ENCODE measurements at regions not wholly inside any gene's neighbourhood (a gene's known extent, or its start where the extent isn't known, plus 50 kb on each side); places are given as distances from the start of the nearest gene placed in this dataset.

DNA sequence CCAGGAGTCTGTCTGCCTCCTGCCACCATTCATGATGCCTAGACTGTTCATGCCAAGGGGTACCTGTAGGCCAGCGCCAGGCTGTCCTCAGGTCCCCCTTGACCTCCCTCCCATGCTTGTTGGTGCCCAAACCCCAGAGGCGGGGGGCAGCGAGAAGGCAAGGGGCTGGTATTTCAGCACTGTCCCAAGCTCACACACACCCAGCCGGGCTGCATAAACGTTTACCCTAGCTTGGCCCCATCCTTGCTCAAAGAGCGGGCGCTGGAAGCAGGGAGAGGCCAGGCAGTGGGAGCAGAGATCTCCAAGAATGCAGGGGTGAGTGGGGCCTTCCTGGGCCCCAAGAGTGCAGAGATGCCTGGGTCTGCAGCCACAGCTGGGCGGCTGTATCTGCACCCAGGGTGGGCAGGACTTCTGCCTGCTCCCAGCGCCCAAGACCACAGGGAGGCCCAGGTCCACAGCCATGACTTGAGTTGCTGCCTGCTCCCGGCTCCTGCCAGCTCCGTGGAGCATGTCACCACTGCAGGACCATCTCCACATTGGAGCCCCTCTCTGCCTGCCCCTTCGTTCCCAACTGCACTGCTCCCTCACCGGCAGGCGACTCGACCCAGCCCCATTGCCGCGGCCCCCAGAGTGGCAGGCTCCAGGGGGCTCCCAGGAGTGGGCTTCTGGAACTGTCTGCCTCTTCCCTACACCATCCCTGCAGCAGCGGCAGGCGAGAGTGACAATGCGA lies 616.6 kb downstream of the METTL4 start:
- in situ Hi-C loops (cut with HindIII; ENCODE audit: low pct_unique_long_range_greater_than_20kb, low sequenced_read_pairs): no loop called here
- DNase-seq (ENCODE audit: low read depth in 1 of 2, low spot score in 1 of 2): no peak
- no peak for TF ChIP-seq JUND (IDR thresholded peaks at IDR 0.05; ENCODE audit: low read depth)

DNA sequence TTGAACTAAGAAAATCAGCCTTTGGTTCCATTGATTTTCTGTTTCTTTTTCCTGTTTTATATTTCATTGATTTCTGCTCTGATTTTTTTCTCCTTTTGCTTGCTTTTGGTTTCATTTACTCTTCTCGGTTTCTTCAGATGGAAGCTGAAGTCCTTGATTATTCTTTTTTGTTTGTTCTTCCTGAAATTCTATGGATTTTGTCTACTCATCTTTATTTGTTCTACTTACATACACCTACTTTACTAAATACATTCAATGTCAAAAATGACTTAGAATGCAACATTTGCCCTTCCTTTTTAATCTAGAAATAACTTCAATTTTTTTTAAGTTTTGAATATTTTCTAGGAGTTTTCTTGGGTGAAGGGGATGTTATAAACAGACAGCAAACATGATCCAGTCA lies 612.5 kb downstream of the METTL4 start:
- no peak for DNase-seq (ENCODE audit: low read depth in 1 of 2, low spot score in 1 of 2)
- in situ Hi-C loops (cut with HindIII; ENCODE audit: low pct_unique_long_range_greater_than_20kb, low sequenced_read_pairs): no loop called here
- TF ChIP-seq JUND (IDR thresholded peaks at IDR 0.05; ENCODE audit: low read depth): no peak

DNA sequence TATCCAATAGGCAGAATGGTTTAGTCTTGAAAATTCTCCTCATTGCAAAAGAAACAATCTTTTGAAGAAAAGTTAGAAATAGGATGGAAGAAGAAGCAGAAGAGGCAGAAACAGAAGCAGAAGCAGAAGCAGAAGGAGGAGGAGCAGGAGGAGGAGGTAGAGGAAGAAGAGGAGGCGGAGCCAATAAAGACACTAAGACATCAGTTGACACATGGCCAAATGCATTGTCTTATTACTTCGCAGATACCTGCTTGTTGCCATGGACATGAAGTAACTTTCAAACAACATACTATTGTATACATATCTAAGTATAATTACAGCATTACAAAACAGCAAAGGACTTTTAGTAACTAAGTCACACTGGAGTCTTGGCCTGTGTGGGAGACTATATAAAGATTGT lies 606.3 kb downstream of the METTL4 start:
- no peak for TF ChIP-seq JUND (IDR thresholded peaks at IDR 0.05; ENCODE audit: low read depth)
- DNase-seq (ENCODE audit: low read depth in 1 of 2, low spot score in 1 of 2): no peak
- in situ Hi-C loops (cut with HindIII; ENCODE audit: low pct_unique_long_range_greater_than_20kb, low sequenced_read_pairs): no loop called here

DNA sequence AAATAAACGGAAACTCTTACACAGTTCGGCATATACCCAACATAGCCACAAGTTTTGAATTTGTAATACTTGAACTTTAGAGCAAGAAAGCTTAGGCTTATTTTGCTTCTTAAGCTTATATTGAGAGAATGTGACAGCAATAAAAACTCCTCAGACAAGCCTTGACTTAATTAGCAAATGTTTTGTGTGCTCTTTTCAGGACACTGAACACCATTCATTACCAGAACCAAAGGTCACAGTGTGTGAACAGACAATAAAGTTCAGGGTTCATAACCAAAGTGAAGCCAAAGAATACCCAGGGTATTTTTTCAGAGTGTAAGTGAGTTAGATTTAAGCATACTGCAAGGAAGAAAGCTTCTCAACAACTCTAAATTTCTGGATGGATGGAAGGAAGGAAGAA lies 605.8 kb downstream of the METTL4 start:
- in situ Hi-C loops (cut with HindIII; ENCODE audit: low pct_unique_long_range_greater_than_20kb, low sequenced_read_pairs): no loop called here
- no peak for DNase-seq (ENCODE audit: low read depth in 1 of 2, low spot score in 1 of 2)
- no peak for TF ChIP-seq JUND (IDR thresholded peaks at IDR 0.05; ENCODE audit: low read depth)

DNA sequence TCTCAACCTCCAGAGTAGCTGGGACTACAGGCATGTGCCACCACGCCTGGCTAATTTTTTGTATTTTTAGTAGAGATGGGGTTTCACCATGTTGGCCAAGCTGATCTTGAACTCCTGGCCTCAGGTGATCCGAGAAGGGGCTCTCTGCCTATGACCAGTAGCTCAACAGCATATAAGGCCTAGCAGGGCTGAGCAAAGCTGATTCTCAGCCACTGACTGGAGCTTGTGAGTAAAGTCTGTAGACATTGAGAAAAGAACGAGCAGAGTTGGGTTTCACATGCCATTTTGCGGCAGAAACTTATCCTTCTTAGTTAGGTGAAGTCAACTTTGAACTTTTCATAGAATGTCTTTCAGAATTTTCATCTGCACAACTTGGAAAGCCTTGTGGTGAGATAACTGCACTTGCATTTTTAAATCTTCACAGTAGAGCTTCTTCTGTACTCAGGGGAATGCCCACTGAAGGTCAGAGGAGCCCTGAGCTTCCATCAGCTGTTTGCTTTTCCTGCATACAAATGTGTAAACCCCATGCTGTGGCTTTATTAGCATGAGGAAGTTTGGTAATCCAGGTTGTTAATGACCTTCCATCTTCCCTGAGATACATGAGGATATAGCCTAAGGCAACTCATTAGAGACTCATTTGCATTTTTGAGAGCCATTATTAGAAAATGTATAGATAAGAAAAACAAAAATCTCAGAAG lies 602.4 kb downstream of the METTL4 start:
- in situ Hi-C loops (cut with HindIII; ENCODE audit: low pct_unique_long_range_greater_than_20kb, low sequenced_read_pairs): no loop called here
- no peak for TF ChIP-seq JUND (IDR thresholded peaks at IDR 0.05; ENCODE audit: low read depth)
- DNase-seq (ENCODE audit: low read depth in 1 of 2, low spot score in 1 of 2): no peak

DNA sequence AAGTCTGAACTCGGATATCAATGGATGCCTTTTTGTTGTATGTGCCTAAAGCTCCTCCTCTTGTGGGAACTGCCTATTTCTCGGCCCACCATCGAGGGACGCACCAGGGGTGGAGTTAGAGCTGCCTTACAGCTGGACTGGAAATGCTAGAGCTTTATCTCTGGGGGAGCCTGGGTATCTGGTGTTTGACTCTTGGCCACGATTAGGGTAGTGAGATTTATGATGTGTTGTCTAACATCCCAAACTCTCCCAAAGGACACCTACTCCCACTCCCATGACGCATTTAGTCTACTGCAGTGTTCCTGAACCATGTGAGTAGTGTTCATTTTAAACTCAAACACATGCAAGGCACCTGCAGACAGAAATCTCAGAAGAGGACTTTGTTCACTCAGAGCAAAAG lies 594.8 kb downstream of the METTL4 start:
- DNase-seq (ENCODE audit: low read depth in 1 of 2, low spot score in 1 of 2): no peak
- TF ChIP-seq JUND (IDR thresholded peaks at IDR 0.05; ENCODE audit: low read depth): no peak
- in situ Hi-C loops (cut with HindIII; ENCODE audit: low pct_unique_long_range_greater_than_20kb, low sequenced_read_pairs): no loop called here

DNA sequence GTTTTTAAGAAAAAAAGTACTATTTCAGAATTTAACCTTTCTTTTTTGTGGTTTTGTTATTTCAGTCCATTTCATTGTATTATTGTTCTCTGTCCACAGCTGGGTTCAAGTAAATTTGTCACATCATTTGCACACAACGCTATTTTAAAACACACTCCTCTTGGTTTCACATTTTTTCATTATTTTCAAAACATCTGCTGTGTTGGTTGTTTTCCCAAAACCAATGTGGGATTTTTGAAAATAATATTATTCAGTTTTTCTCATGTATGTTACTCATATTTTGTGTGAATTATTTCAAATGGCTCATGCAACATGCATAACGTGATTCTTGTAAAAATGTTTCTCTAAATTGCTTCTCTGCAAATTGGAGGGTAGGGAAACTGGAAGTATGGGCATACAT lies 589.2 kb downstream of the METTL4 start:
- DNase-seq (ENCODE audit: low read depth in 1 of 2, low spot score in 1 of 2): no peak
- no peak for TF ChIP-seq JUND (IDR thresholded peaks at IDR 0.05; ENCODE audit: low read depth)

DNA sequence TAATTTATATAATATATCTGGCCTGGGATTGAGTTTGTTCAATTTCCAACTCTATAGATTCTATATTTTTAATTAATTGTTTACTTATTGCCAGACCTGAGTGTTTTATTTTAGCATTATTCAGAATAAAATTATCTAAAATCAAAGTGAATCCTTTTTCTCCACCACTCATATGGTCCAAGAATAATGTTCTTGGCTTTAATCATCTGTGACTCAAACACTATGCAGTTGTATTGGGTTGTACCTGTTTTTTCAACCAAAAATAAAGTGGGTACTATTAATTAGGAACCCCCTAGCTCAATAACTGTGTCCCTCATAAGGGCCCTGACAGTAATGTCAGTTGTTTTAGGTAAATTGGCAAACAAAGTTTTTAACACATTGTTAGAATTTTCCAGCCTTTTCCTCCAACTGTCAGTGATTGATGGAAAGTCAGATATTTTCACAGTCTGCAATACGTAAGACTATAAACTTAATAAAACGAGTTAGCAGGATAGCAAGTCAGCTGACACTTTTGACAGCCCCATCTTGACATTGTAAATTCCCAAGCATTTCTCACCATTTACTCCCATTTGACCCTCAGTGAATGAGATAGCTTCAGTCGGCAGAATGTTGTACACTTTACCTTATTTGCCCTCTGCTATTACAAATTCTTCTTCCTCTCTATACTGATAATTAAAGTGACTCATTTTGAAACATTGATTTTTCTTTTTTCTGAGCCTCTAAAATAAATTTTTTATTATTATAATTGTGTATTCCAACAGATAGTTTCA lies 587.4 kb downstream of the METTL4 start:
- in situ Hi-C loops (cut with HindIII; ENCODE audit: low pct_unique_long_range_greater_than_20kb, low sequenced_read_pairs): no loop called here
- no peak for TF ChIP-seq JUND (IDR thresholded peaks at IDR 0.05; ENCODE audit: low read depth)
- DNase-seq (ENCODE audit: low read depth in 1 of 2, low spot score in 1 of 2): no peak

More for the DNA sequence above, 589.2 kb downstream of the METTL4 start:
- in situ Hi-C loops (cut with HindIII; ENCODE audit: low pct_unique_long_range_greater_than_20kb, low sequenced_read_pairs): no loop called here

DNA sequence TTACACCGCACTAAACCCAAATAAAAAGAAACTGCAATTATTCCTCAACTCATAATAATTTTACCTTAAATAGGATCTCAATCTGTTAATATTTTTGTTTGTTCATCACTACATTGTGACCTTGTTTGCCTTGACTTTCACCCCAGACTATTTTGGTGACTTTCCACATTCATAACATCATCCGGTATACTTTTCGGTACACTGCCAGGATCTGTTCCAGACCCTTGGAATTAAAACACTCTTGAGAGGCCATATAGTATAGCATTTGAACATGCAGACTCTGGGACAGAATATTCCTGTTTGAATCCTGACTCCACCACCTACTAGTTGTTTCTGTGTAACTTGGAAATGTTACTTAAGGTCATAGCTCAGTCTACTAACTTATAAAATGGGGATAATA lies 577.4 kb downstream of the METTL4 start:
- DNase-seq (ENCODE audit: low read depth in 1 of 2, low spot score in 1 of 2): no peak
- in situ Hi-C loops (cut with HindIII; ENCODE audit: low pct_unique_long_range_greater_than_20kb, low sequenced_read_pairs): no loop called here
- no peak for TF ChIP-seq JUND (IDR thresholded peaks at IDR 0.05; ENCODE audit: low read depth)

DNA sequence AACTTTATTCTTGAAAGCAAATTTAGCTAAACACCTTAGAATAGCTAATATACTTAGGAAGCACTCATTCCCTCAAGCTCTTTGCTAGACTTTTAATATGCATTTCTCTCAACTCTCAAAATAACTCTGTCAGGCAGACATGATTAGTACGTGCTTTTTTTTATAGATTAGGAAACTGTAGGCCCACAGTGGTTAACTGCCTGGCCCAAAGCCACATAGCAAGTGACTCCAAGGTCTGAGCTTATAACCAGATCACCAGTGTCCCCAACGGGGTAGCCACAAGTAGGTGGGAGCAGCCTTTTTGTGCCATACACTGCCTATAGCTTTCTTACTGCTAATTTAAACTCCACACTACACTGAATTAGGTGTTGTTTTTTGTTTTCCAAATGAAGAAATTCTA lies 576.8 kb downstream of the METTL4 start:
- DNase-seq (ENCODE audit: low read depth in 1 of 2, low spot score in 1 of 2): no peak
- in situ Hi-C loops (cut with HindIII; ENCODE audit: low pct_unique_long_range_greater_than_20kb, low sequenced_read_pairs): no loop called here
- no peak for TF ChIP-seq JUND (IDR thresholded peaks at IDR 0.05; ENCODE audit: low read depth)

DNA sequence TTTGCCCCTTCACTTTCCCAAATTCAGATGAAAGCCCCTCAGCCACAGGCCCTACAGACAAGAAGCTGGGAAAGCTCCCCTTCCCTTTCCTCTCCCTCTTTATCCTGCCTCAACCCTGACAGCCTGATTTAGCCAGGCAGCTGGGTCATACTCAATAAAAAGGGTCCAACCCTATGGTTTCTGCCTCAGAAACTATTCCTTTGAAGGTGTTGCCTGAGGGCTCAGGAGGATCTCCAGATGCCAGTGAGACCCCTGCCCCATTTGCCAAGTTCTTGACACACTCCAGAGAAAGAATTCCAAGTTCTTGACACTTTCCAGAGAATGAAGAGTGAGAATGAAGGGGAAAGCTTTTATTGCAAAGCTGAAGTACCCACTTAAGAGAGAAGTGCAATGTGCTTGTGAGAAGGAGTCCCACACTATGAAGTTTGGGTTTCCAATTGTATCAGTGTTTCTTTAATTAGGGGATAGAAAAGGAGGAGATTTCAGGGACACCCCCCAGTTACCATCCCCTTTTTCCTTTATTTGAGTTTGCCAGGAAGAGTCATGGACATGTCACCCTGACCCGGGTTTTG lies 576.2 kb downstream of the METTL4 start:
- DNase-seq (ENCODE audit: low read depth in 1 of 2, low spot score in 1 of 2): no peak
- in situ Hi-C loops (cut with HindIII; ENCODE audit: low pct_unique_long_range_greater_than_20kb, low sequenced_read_pairs): no loop called here
- TF ChIP-seq JUND (IDR thresholded peaks at IDR 0.05; ENCODE audit: low read depth): no peak

DNA sequence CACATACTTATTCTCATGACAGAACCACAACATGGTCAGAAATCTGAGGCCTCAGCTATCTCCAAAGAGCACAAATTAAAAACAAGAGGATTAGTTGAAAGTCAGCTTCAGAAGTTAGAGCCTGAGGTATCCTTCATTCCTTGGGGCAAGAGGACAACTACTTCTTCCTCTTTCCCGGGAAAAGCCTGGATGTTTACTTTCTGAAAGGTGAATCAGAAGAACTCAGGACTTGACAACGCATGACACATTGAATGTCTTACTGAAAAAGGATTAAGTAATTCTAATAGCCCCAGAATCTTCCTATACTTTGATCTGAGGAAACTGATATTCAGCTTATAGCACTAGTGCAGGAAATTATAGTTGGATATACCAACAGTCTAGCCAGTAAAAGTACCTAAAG lies 573.2 kb downstream of the METTL4 start:
- DNase-seq (ENCODE audit: low read depth in 1 of 2, low spot score in 1 of 2): no peak
- TF ChIP-seq JUND (IDR thresholded peaks at IDR 0.05; ENCODE audit: low read depth): no peak
- in situ Hi-C loops (cut with HindIII; ENCODE audit: low pct_unique_long_range_greater_than_20kb, low sequenced_read_pairs): no loop called here

DNA sequence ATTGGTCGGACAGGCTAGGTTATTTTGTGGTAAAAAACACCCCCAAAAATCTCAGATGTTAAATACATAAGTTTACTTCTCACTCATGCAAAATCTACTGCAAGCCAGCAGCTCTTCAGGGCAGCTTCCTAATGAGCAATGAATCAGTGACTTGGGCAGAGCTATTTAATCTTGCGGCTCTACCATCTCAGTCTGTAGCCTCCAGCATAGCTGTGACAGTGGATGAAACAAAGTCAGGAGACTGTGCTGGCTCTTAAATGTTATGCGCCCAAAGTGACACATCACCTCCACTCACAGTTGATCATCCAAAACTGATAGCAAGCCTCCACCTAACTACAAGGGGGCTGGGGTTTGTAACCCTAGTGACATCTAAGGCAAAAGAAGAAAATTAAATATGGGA lies 571.9 kb downstream of the METTL4 start:
- TF ChIP-seq JUND (IDR thresholded peaks at IDR 0.05; ENCODE audit: low read depth): no peak
- DNase-seq (ENCODE audit: low read depth in 1 of 2, low spot score in 1 of 2): no peak
- in situ Hi-C loops (cut with HindIII; ENCODE audit: low pct_unique_long_range_greater_than_20kb, low sequenced_read_pairs): no loop called here
